HG02610 (cell line): ENCODE measurements at regions not wholly inside any gene's neighbourhood (a gene's known extent, or its start where the extent isn't known, plus 50 kb on each side); places are given as distances from the start of the nearest gene placed in this dataset.
"Not testable (repeated sequence)": the region's sequence is repeated elsewhere in the genome, so short reads cannot be mapped to it uniquely, and the experiment has no call there.

Experiments
- ATAC-seq: cut with Tn5 transposase; IDR thresholded peaks from one replicate; pipeline ENCODE4 v1.9.1; 2021; ENCODE audit warnings: mild to moderate bottlenecking, moderate library complexity; ENCODE audit not compliant: unreplicated experiment

DNA sequence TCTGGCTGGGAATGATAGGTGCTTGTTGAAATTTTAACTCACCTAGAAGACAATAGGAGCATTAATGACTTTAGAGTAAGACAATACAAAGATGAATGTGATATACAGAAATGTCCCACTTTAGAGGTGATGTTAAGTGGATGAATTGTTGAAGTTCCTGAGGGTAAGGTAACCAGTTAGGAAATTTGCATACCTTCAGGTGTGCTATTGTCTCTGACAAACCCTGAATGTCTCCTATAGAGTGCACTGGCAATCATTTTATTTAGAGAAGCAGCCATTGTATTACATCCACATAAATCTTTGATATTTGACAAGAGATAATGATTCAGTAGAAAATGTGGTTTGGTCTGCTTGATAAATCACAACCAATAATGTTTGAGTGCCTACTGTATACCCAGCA, 228.5 kb downstream of the RNF144A start:
- no peak for ATAC-seq

GRCh38 chr2:7146151-7146550, 228.9 kb downstream of the RNF144A start:
- no peak for ATAC-seq

DNA sequence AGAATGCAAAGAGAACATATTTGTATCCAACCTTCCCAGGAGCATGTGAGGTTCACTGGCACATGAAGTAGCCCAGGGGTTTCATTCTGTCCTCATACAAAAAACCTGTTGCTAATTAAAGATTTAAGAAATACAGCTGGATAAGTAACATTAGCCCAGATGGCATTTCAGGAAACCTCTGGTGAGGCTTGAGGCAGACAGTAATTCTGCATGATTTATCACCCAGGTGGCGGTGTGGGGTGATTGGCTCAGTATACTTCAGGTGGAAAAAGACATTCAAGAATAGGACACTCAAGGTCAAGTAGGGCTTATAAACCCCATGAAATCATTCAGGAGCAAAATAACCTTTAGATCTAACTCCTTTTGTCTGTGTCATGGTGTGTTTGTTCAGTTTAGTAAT, 237.4 kb downstream of the RNF144A start:
- no peak for ATAC-seq

GRCh38 chr2:7161501-7161900, 244.3 kb downstream of the RNF144A start:
- ATAC-seq: no peak

- no peak for ATAC-seq
Measured at GRCh38 chr2:7165736-7166135, 248.5 kb downstream of the RNF144A start.

GRCh38 chr2:7167801-7168411, 250.7 kb downstream of the RNF144A start:
- no peak for ATAC-seq

GRCh38 chr2:7169593-7169992, 252.4 kb downstream of the RNF144A start:
- ATAC-seq: no peak

GRCh38 chr2:7178996-7179395, 261.8 kb downstream of the RNF144A start:
- ATAC-seq: not testable (repeated sequence)

- ATAC-seq: no peak
Measured at GRCh38 chr2:7180638-7181370, 263.6 kb downstream of the RNF144A start.

DNA sequence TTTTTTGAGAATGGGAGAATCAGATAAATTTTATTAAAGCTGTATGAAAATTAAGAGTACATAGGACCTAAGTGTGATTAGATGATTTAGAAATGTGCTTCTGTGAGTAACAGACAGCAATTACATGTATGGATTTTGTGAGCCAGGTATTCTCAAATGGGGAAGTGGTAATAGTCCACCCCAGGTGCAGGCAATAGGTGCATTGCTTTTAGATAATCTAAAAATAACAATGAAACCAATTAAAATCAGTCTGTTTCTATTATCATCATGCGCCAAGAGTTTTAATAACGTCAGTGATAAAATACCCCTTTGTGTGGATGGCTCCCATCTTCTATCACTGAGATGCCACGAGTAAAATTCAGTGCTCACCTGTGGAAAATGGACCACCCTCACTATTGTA, 265.3 kb downstream of the RNF144A start:
- ATAC-seq: no peak

- ATAC-seq: no peak
Measured at GRCh38 chr2:7189106-7189505, 271.9 kb downstream of the RNF144A start.

GRCh38 chr2:7190587-7191324, 273.5 kb downstream of the RNF144A start:
- no peak for ATAC-seq

- no peak for ATAC-seq
Measured at GRCh38 chr2:7191932-7192331, 274.7 kb downstream of the RNF144A start.

DNA sequence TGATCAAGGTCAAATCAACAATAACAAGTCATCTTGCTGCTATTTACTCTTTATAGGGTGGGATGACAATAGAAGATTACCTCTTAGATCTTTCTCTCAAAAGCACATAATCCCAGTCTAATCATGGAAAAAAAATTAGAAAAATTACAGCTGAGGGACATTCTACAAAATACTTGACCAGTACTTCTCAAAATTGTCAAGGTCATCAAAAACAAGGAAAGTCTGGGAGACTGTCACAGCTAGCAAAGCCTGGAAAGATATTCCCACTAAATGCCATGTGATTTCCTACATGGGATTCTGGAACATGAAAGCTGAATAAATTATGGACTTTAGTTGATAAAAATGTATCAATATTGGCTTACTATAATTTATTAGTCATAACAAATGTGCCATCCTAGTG, 276.2 kb downstream of the RNF144A start:
- no peak for ATAC-seq

DNA sequence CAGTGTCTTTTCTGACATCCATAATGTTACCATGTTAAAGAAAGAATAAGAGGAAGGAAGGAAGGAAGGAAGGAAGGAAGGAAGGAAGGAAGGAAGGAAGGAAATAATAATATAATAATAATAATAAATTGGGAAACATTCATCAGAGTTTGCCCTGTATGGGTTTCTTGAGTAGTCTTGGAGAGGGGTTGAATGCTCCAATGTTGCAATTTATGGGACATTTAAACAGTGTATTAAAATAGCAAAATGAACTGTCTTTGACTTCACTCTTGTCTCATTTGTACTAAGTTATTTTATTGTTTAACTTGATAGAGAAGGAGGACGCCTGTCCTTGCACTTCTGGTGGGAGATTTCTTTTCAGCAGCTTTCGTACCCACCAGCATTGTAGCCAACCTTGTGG, 277.7 kb downstream of the RNF144A start:
- no peak for ATAC-seq

DNA sequence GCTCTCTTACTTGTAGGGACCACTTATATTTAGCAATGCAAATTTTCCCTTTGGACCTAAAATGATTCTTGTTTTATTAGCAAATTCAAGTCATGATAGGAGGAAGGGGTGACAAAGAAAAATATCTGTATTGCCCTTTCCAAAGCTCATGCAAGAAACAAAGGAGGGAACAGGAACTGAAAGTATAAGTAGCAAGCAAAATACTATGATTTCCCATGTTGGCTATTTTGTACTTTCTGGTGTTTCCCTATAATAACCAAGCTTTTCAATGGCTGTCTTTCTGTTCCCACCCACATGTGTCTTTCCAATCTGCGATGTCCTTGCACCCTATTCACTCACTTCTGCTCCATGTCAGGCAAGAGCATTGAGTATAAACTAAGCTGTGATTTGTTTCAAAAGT, 279.7 kb downstream of the RNF144A start:
- ATAC-seq: no peak

- ATAC-seq: no peak
Measured at GRCh38 chr2:7201851-7202250, 284.6 kb downstream of the RNF144A start.

GRCh38 chr2:7203056-7203467, 285.9 kb downstream of the RNF144A start:
- no peak for ATAC-seq

GRCh38 chr2:7205151-7205830, 288.1 kb downstream of the RNF144A start:
- no peak for ATAC-seq

DNA sequence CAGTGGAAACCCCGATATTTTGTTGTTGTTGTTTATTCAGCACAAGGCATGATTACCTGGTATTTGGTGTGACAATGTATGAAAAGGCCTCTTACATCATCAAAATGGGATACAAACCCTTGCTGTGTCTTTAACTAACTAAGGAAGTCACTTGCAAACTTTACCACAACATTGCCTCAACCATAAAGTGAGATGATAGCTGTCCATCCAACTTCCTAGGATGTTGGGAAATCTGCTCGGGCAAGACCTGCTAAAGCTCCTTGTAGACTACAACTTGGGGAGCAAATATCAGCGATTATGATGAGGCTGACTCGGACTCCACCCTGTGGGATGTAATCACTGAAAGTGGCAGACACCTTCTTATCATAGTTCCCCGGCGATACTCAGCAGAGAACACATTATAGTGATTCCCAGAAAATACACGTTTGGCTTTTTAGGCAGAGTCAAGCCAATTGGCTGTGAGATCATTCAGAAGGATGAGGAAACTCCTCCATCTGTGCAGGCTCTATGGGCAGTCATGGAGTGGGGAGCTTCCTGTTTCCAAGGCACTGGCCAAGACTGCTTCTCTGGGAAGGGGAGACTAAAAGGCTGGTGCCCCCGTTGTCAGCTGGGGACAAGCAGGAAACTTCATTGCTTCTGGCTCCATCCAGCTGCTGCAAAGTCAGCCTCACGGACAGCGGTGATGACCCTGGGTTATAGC, 289.0 kb downstream of the RNF144A start:
- no peak for ATAC-seq

DNA sequence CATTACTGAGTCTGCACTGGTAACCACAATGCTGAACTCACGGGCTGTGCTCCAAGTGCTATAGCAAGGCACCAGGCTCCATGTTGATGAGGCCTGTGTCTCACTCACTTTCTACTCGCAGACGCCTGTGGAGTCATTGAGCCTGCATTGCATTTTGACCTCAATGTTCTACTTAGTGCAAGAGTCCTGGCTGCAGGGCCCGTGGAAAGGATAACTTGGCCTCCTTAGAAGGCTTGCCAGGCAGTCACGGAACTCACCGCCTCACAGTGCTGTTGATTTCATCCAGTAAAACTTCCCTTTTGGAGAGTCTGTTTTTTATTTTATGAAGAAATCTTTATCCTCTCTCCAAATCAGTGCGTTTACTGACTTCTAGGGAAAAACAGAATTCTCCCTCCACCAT, 290.4 kb downstream of the RNF144A start:
- no peak for ATAC-seq
